ENCODE measurements at regions not wholly inside any gene's neighbourhood (a gene's known extent, or its start where the extent isn't known, plus 50 kb on each side); places are given as distances from the start of the nearest gene placed in this dataset.

DNA sequence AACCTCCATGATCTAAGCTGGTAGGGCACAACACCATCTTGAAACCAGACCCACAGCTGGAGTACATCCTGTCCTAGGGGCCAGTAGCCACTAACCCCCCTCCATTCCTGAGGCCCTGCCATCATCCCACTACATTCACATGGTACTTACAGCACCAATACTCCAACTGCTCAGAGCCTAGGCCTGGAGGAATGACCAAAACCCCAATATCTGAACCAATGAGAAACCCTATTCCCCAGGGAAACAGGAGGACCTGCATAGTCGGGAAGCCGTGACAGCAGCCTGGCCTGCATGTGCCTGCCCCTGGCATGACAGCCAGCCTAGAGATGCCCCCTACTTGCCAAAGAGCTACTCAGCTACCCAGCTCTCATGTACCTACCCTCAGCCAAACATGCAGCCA, 65.4 kb upstream of the DMRT1 start:
- intact Hi-C loops (cut with micrococcal nuclease), result no loop called here
- Histone ChIP-seq H2BK20ac (ENCODE audit: low read depth, low read length) (no peak overlapping the region), H3K4me2 (ENCODE audit: low read depth, low read length) (no peak overlapping the region), H3K9me1 (ENCODE audit: insufficient read depth, low read length) (no peaks in the 10 kb centered on the region), H4K91ac (ENCODE audit: insufficient read depth, low read depth, low read length) (no peak overlapping the region), H4K8ac (ENCODE audit: low read depth in 2 of 2, low read length in 2 of 2) (no peak overlapping the region), H3K4ac (ENCODE audit: low read depth, low read length) (no peak overlapping the region), H4K5ac (ENCODE audit: low read depth, low read length) (no peak overlapping the region), H2AFZ (replicated peaks; ENCODE audit: low read length, poor library complexity) (no peak overlapping the region), H3K4me1 (ENCODE audit: control insufficient read depth, insufficient read depth, low read length) (no peaks in the 10 kb centered on the region), H3K27ac (ENCODE audit: insufficient read depth, low read length) (no peak overlapping the region), H4K20me1 (ENCODE audit: insufficient read depth, low read length) (no peaks in the 10 kb centered on the region), H3K79me1 (ENCODE audit: low read depth in 1 of 2, low read length in 2 of 2) (no peaks in the 10 kb centered on the region), H2BK5ac (ENCODE audit: low read depth, low read length, poor library complexity, severe bottlenecking) (no peak overlapping the region), H3K56ac (ENCODE audit: extremely low read depth, insufficient read depth, low read length) (no peak overlapping the region), H2AK5ac (ENCODE audit: low read depth, low read length) (no peak overlapping the region), H2BK120ac (ENCODE audit: low read depth, low read length) (no peak overlapping the region), H3K14ac (replicated peaks; ENCODE audit: low read depth, low read length) (no peak overlapping the region), H3K4me3 (ENCODE audit: insufficient read depth, low read depth, low read length) (no peak overlapping the region), H3K23ac (ENCODE audit: low read depth, low read length) (no peak overlapping the region), H3K36me3 (ENCODE audit: control insufficient read depth, insufficient read depth, low read length) (no peaks in the 10 kb centered on the region), H3K9me3 (ENCODE audit: control insufficient read depth, insufficient read depth, low read length) (peaks cover 2% of the 10 kb centered on the region; the same call in 1 of the 2 replicates), H3K9ac (ENCODE audit: low read depth, low read length) (no peak overlapping the region), H2AK9ac (replicated peaks; ENCODE audit: low read depth, low read length, poor library complexity) (no peak overlapping the region), H3K18ac (ENCODE audit: low read depth, low read length) (no peak overlapping the region), H2BK15ac (ENCODE audit: low read depth, low read length) (no peak overlapping the region), H3K27me3 (ENCODE audit: control insufficient read depth, insufficient read depth, low read length) (no peaks in the 10 kb centered on the region)
- in situ Hi-C loops (cut with MboI; ENCODE audit: low sequenced_read_pairs), result no loop called here
- POLR2A ChIA-PET (ENCODE audit: unreplicated experiment), result no interaction called here
- no peak for DNase-seq
- dilution Hi-C loops (cut with HindIII; ENCODE audit: low sequenced_read_pairs, unreplicated experiment), result no loop called here
- no TSS peak for BruUV-seq (replicated peaks)
- WGBS, 2 experiments (ENCODE audit: extremely low coverage in 2 of 2, insufficient read length in 1 of 2), result 42% methylated on average over 2 of the region's 2 CpGs; no CpG with 5 or more reads in 1 of the 2 experiments
- no peak for ATAC-seq (ENCODE audit: low read depth)
- CTCF ChIA-PET, result interaction anchor here (1.4 kb wide), 1 partner anchor 162 kb away, joined by 3 read pairs; no protein-coding TSS in a partner anchor
- TF ChIP-seq MAFK (IDR thresholded peaks at IDR 0.05; ENCODE audit: low read depth, low read length), result no peak
- TF ChIP-seq CEBPB (IDR thresholded peaks at IDR 0.05; ENCODE audit: low read depth, low read length), result no peak
- no peak for TF ChIP-seq POLR2A (IDR thresholded peaks at IDR 0.05; ENCODE audit: low read depth, low read length)
- no peak for TF ChIP-seq NFE2L2 (IDR thresholded peaks at IDR 0.05; ENCODE audit: low read depth, low read length)
- TF ChIP-seq, protein P1, sequence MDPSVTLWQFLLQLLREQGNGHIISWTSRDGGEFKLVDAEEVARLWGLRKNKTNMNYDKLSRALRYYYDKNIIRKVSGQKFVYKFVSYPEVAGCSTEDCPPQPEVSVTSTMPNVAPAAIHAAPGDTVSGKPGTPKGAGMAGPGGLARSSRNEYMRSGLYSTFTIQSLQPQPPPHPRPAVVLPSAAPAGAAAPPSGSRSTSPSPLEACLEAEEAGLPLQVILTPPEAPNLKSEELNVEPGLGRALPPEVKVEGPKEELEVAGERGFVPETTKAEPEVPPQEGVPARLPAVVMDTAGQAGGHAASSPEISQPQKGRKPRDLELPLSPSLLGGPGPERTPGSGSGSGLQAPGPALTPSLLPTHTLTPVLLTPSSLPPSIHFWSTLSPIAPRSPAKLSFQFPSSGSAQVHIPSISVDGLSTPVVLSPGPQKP (IDR thresholded peaks at IDR 0.05; ENCODE audit: borderline replicate concordance, low read depth, low read length), result no peak
- TF ChIP-seq, protein P2, sequence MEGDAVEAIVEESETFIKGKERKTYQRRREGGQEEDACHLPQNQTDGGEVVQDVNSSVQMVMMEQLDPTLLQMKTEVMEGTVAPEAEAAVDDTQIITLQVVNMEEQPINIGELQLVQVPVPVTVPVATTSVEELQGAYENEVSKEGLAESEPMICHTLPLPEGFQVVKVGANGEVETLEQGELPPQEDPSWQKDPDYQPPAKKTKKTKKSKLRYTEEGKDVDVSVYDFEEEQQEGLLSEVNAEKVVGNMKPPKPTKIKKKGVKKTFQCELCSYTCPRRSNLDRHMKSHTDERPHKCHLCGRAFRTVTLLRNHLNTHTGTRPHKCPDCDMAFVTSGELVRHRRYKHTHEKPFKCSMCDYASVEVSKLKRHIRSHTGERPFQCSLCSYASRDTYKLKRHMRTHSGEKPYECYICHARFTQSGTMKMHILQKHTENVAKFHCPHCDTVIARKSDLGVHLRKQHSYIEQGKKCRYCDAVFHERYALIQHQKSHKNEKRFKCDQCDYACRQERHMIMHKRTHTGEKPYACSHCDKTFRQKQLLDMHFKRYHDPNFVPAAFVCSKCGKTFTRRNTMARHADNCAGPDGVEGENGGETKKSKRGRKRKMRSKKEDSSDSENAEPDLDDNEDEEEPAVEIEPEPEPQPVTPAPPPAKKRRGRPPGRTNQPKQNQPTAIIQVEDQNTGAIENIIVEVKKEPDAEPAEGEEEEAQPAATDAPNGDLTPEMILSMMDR (conservative IDR thresholded peaks at IDR 0.05; ENCODE audit: low read depth, low read length), result no peak
- no peak for TF ChIP-seq RFX5 (IDR thresholded peaks at IDR 0.05; ENCODE audit: low read depth, low read length)
- no peak for TF ChIP-seq CHD1 (IDR thresholded peaks at IDR 0.05; ENCODE audit: low read depth, low read length)

Data from IMR-90 (cell line).